NCI-H1048 (cell line): ENCODE measurements at regions not wholly inside any gene's neighbourhood (a gene's known extent, or its start where the extent isn't known, plus 50 kb on each side); places are given as distances from the start of the nearest gene placed in this dataset.
"Not testable (repeated sequence)": the region's sequence is repeated elsewhere in the genome, so short reads cannot be mapped to it uniquely, and the experiment has no call there.

Source experiments
- DNase-seq: peaks from one replicate; lab custom pipeline; 2025; lab: John Stamatoyannopoulos, UW

DNA sequence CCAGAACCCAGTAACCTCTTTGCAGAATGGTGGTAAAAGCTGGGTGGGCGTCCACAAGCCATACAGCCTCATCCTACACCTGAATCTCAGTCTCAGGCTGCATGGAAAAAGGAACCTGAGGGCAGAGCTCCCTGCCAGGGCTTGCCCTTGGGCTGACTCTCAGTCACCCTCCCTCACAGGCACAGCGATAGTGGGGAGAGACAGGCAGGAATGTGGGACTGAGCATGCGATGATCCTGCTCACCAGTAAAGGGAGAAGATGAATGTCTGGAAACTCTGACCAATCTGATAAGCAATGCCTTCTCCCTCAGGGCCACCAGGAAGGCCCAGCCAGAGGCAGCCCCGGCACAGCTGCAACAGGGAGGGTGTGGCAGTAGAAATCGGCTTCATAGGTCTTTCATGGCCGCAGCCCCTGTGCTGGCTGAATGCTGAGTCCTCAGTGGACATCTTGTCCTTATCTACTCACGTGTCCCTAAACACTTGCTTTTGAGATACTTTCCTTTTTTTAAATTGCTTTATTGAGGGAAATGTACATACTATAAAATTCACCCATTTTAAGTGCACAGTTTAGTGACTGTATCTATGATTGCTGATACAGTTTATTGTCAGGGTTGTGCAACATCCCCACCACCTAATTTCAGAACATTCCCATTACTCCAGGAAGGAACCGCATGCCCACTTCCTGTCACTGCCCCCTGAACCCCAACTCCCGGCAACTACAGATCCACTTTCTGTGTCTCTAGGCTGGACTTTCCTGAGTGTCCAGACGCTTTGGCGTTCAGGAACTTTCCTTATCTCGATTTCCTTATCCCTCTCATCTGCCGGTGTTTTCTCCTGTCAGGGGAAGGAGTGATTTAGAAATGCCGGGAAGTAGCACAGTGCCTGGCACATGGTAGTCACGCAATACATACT lies 258.1 kb downstream of the PCNX1 start:
- DNase-seq: no peak

GRCh38 chr14:71166180-71166837 lies 259.1 kb downstream of the PCNX1 start:
- no peak for DNase-seq

GRCh38 chr14:71167325-71167950 lies 260.2 kb downstream of the PCNX1 start:
- DNase-seq: not testable (repeated sequence)

GRCh38 chr14:71168161-71168560 lies 260.9 kb downstream of the PCNX1 start:
- not testable (repeated sequence) for DNase-seq

DNA sequence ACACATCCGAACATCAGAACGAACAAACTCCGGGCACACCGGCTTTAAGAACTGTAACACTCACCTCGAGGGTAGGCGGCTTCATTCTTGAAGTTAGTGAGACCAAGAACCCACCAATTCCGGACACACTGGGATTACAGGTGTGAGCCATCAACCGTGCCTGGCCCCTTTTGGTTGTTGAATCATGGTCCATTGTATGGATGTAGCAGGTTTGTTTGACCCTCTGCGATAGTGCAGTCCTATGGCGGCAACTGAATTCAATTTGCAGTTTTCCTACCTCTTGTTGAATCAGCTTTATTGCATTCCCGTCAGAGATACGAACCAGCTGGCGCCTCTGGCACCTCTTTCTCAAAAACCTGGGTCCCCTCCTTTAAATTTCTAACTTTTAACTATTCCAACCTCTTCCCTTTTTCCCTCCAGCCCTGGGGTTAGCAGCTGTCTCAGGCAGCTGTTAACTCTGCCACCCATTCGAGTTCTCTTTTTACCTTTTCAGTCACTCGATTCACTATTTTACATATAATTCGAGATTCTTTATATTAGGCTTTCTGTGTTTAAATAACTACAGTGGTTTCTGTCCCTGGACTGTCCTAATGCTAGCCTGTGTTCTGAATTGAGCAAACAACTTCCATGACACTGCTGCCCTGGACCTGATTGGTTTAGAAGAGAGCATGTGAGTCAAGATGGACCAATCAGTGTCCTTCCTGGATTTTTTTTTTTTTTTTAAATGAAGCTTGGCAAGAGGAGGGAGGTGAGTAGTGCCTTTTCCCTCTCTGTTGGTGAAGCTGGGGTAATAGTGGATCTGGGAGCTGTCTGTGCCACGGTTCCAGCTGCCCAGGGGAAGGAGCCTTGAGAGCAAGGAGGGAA lies 261.5 kb downstream of the PCNX1 start:
- DNase-seq: no peak

GRCh38 chr14:71169861-71170260 lies 262.6 kb downstream of the PCNX1 start:
- DNase-seq: no peak

DNA sequence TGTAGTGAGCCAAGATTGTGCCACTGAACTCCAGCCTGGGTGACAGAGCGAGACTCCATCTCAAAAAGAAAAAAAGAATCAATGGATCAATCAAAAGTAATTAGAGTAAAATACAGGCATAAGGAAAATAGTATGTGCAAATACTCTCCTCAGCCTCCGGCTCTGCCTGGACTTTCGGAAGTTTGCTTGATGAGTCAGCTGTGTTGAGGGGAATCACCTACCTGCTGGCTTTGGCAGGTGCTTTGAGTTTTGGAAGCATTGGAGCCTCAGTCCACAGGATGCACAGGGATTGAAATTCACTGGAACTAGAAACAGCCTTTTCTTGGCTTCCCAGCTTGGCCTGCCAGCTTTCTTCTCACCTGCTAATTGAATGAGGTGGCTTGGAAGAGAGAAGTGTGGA lies 268.2 kb downstream of the PCNX1 start:
- no peak for DNase-seq

GRCh38 chr14:71179066-71179465 lies 271.8 kb downstream of the PCNX1 start:
- DNase-seq: no peak

GRCh38 chr14:71180397-71180796 lies 273.1 kb downstream of the PCNX1 start:
- DNase-seq: no peak

DNA sequence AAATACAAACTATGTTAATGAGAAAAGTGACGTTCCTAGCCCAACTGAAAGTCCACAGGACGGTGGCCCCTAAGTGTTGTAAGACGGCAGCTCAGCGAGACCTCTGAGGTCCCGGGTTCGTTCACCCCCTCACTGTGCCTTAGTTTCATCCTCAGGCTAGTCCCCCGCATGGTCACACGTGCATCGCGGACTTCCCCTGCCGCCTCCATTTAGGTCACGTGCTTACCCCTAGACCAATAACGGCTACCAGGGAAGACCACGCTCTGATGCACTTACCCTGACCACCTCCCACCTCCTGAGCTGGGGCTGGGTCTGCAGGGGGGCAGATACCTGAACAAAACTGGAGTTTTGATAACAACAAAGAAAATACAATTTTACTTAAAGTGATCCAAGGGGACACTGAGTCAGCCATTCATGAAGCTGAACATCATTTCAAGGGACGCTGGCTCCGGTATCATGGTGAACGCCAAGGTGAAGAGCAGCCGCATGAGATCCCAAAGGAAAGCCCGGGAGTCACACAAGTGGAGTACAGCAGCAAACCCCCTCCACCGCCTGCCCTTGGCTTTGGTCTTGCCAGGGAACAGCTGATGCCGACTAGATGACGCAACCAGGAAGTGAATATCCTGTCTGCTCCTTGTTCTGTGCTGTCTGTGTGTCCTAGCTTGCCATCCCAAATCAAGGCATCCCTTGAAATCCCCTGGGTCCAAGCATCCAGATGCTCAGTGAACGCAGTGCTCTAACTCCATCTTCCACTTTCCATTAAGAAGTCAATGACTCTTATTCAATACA lies 274.1 kb downstream of the PCNX1 start:
- no peak for DNase-seq

- no peak for DNase-seq
Measured at GRCh38 chr14:71183876-71184689, 276.8 kb downstream of the PCNX1 start.

GRCh38 chr14:71185637-71186036 lies 278.4 kb downstream of the PCNX1 start:
- no peak for DNase-seq

DNA sequence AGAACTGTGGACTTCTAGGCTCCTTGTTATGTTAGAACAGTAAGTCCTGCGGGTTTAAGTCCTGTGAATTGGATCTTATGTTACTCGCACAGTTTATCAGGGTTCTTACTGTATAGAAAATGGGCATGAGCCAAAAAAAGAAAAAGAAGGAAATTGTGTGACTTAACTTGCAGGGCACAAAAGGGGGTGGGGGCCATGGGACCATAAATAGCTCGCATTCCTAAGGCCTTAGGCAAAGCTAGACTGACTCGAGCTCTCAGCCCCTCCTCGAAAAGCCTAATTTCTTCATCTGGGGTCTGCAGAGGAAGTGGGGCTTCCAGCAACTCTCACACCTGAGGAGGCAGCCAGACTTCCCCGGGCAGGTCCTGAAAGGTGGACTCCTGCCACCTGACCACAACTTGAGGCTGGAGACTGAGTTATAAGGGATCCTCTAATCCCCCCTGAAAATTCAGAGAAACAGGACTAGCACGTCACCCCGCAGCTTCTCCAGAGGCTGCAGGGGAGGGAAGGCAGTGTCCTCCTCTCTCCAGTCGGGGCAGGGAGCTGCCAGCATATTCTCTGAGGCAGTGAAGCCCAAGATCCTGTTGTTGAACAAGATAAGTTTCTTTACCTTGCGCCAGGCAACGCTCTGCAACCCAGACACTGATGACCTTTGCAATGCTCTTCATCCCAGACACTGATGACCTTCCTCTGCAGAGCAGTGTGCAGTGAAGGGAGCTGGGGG lies 280.5 kb downstream of the PCNX1 start:
- no peak for DNase-seq

DNA sequence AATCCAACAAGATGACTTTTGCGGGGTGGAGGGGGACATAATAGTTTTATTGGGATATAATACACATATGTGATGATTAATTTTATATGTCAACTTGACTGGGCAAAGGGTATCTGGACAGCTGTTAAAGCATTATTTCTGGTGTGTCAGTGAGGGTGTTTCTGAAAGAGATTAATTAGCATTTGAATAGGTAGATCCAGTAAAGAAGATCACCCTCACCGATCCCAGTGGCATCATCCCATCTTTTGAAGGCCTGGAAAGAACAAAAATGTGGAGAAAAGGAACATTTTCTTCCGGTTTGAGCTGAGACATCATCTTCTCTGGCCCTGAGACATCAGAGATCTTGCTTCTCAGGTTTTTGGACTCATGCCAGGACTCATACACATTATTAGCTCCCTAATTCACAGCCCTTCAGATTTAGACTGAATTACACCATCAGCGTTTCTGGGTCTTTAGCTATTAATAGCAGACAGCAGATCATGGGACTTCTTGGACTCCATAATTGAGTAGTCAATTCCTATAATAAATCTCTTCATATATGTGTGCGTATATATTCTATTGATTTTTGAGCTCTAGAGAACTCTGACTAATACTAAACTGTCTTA lies 283.6 kb downstream of the PCNX1 start:
- no peak for DNase-seq

DNA sequence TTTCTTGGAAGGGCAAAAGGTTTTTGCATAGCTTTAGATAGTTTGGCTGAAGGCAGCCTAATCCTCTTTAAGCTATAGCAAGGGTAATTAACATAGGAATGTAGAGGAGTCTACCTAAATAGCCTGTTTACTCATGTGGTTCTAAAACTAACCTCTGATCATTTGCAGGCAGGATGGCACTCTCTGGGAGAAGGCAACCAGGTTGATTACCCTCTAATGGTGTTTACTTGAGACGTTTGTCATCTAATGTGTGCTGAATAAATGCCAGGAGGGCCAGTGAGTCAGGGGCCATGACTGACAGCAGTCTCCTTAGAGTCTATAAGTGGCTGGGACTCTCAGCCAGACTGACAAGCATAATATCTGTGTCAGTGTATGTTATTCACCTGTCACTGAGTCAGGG lies 286.4 kb downstream of the PCNX1 start:
- no peak for DNase-seq

DNA sequence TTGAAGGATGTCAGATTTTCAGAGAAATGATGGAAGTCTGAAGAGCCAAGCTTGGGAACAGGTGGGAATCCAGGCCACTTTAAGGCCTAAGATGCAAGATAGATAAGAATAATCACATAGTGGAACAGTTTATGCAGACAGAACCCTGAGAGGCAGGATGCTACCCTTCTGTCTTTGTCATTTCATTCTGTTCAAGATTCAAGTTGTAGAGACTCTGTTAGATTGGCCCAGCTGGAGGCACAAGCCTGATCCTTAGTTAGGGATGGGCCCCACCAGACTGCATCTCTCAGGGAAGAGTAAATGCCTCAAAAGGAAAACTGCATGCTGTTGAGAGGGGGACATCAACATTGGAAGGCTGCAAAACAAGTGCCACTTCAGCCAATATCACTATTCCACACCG lies 287.0 kb downstream of the PCNX1 start:
- DNase-seq: no peak

DNA sequence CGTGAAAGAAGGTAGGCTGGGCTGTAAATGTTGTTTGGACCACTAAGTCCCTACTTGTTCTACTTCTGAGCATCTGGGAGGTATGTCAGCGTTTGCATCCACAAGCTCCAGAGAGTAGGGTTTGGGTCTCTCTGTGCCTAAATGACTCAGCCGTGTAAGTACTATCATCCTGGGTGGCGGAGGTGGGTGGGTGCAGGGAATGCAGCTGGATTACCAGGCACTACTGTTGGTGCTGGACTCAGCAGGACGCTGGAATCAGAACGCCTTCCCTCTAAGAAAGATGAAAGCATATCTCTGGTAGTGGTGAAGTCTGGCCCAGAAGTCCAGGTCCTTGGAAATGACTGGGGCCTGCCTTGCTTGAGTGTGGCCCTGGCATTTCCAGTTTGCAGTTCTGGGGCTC lies 289.7 kb downstream of the PCNX1 start:
- no peak for DNase-seq

DNA sequence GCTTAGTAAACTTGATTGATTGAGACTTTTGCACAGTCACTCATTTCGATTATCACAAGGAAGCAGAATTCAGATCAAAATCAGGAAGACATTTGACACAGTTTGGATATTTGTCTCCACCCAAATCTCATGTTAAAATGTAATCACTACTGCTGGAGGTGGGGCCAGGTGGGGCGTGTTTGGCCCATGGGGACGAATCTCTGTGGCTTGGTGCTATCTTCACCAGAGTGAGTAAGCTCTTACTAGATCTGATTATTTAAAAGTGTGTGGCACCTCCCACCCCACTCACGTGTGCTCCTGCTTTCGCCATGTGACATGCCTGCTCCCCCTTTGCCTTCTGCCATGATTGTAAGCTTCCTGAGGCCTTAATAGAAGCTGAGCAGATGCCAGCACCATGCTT lies 291.4 kb downstream of the PCNX1 start:
- DNase-seq: no peak

DNA sequence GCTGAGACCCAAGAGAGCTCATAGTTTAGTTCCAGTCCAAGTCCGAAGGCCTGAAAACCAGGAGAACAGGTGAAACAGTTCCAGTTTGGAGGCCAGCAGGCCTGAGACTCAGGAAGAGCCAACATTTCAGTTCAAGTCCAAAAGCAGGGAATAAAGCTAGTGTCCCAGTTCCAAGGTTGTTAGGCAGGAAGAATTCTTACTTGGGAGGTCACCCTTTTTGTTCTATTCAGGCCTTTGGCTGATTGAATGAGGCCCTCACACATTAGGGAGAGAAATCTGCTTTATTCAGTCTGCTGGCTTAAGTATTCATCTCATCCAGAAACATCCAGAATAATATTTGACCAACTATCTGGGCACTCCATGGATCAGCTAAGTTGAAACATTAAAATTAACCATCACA lies 294.6 kb downstream of the PCNX1 start:
- DNase-seq: no peak
